PC-9 (cell line): ENCODE measurements at regions not wholly inside any gene's neighbourhood (a gene's known extent, or its start where the extent isn't known, plus 50 kb on each side); places are given as distances from the start of the nearest gene placed in this dataset.

Source experiments
- BruUV-seq: library from RNA; stranded (reverse); fragments of 400-500 nt; replicated peaks from 2 replicates; lab custom pipeline; 2021; lab: Mats Ljungman, UMichigan
- CTCF ChIA-PET: fragments of 300-600 bp; sonication (Branson Sonifier 250); formaldehyde crosslinking; loops from one replicate; lab custom pipeline; 2022; ENCODE audit warnings: antibody characterized with exemption; lab: Charles Lee
- POLR2A ChIA-PET: fragments of 300-600 bp; sonication (Branson Sonifier 250); formaldehyde crosslinking; loops from one replicate; lab custom pipeline; 2022; ENCODE audit warnings: antibody characterized with exemption; ENCODE audit not compliant: unreplicated experiment; lab: Charles Lee
- DNase-seq, 2 experiments: peaks; one replicate each; pipeline versions ENCODE4 v3.0.0 to v3.0.0-alpha.2; 2015 to 2022; ENCODE audit warnings: mixed read lengths in 1 of 2
- H2AFZ ChIP-seq: fragments of 200-600 bp; sonication (generic); 2 replicates; pipeline ENCODE4 v1.8.1; 2017; ENCODE audit warnings: antibody characterized with exemption
- H3F3A ChIP-seq: fragments of 200-600 bp; sonication (generic); 2 replicates; pipeline ENCODE4 v1.8.1; 2017; ENCODE audit warnings: antibody characterized with exemption, mild to moderate bottlenecking, low read depth; ENCODE audit not compliant: insufficient read depth
- H3K27ac ChIP-seq: fragments of 200-600 bp; sonication (generic); 2 replicates; pipeline ENCODE4 v1.6.1; 2016; ENCODE audit warnings: mixed run types
- H3K27me3 ChIP-seq: fragments of 200-600 bp; sonication (generic); 2 replicates; pipeline ENCODE4 v1.6.1; 2016; ENCODE audit warnings: low read depth, mixed run types; ENCODE audit not compliant: insufficient read depth
- H3K36me3 ChIP-seq: fragments of 200-600 bp; sonication (generic); 2 replicates; pipeline ENCODE4 v1.6.1; 2016; ENCODE audit warnings: low read depth, mixed run types
- H3K4me1 ChIP-seq: fragments of 200-600 bp; sonication (generic); replicated peaks from 2 replicates; pipeline ENCODE4 v1.6.1; 2016; ENCODE audit warnings: mixed run types; ENCODE audit not compliant: insufficient read depth
- H3K4me2 ChIP-seq: fragments of 200-600 bp; sonication (generic); 2 replicates; pipeline ENCODE4 v1.6.1; 2017; ENCODE audit warnings: mixed run types
- H3K4me3 ChIP-seq: fragments of 200-600 bp; sonication (generic); 2 replicates; pipeline ENCODE4 v1.6.1; 2016; ENCODE audit warnings: mixed run types
- H3K79me2 ChIP-seq: fragments of 200-600 bp; sonication (generic); 2 replicates; pipeline ENCODE4 v1.6.1; 2017; ENCODE audit warnings: low read depth, mixed run types
- H3K9me2 ChIP-seq: fragments of 200-600 bp; sonication (generic); 2 replicates; pipeline ENCODE4 v1.8.1; 2017; ENCODE audit warnings: mild to moderate bottlenecking; ENCODE audit not compliant: insufficient read depth
- H3K9me3 ChIP-seq: fragments of 200-600 bp; sonication (generic); 2 replicates; pipeline ENCODE4 v1.8.1; 2016; ENCODE audit warnings: low read depth; ENCODE audit not compliant: insufficient read depth
- H4K20me1 ChIP-seq: fragments of 200-600 bp; sonication (generic); 2 replicates; pipeline ENCODE4 v1.8.1; 2017; ENCODE audit not compliant: insufficient read depth
- EZH2 ChIP-seq: fragments of 200-600 bp; sonication (generic); IDR thresholded peaks from 2 replicates; pipeline ENCODE4 v1.8.0; 2017; ENCODE audit warnings: antibody characterized with exemption, low read depth
- intact Hi-C: fragments of 100-400 bp; cut with micrococcal nuclease; formaldehyde crosslinking; loops from one replicate; pipeline ENCODE4 v1.10.0; 2022; ENCODE audit not compliant: unreplicated experiment
- TF ChIP-seq, protein P1 (sequence below): fragments of 200-600 bp; sonication (generic); conservative IDR thresholded peaks from 2 replicates; pipeline ENCODE4 v1.6.1; 2017; ENCODE audit warnings: mixed run types, antibody characterized with exemption, mild to moderate bottlenecking, moderate library complexity

DNA sequence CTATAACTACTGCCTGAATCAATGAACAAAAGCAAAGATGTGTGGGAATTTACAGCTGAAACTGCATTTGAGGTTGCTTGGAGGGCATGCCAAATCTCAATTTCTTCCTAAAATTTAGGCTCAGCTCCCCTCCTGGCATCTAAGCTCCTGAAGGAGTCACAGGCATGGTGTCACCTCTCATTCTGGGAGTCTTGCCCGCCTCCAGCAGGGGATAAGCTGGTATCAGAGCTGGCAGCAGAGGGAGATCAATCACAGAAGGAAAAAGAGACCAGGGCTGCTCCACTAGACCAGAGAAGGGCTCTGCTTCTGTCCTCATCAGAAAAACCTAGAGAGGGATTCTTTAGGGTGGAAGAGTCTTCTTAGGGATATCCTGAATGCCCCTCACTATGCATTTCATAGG, 150.4 kb upstream of the SLC6A11 start:
- H3K4me1 ChIP-seq = no peaks in the 10 kb centered on the region
- no peaks in the 10 kb centered on the region for H3K9me2 ChIP-seq
- DNase-seq = no peak
- no peaks in the 10 kb centered on the region for H3K79me2 ChIP-seq
- peaks cover 15% of the 10 kb centered on the region; the same call in 1 of the 2 replicates for H4K20me1 ChIP-seq
- H3K27ac ChIP-seq = no peak overlapping the region
- CTCF ChIA-PET = no interaction called here
- intact Hi-C loops = no loop called here
- H3K4me3 ChIP-seq = no peak overlapping the region
- no peak overlapping the region for H3K4me2 ChIP-seq
- TF ChIP-seq, protein P1, sequence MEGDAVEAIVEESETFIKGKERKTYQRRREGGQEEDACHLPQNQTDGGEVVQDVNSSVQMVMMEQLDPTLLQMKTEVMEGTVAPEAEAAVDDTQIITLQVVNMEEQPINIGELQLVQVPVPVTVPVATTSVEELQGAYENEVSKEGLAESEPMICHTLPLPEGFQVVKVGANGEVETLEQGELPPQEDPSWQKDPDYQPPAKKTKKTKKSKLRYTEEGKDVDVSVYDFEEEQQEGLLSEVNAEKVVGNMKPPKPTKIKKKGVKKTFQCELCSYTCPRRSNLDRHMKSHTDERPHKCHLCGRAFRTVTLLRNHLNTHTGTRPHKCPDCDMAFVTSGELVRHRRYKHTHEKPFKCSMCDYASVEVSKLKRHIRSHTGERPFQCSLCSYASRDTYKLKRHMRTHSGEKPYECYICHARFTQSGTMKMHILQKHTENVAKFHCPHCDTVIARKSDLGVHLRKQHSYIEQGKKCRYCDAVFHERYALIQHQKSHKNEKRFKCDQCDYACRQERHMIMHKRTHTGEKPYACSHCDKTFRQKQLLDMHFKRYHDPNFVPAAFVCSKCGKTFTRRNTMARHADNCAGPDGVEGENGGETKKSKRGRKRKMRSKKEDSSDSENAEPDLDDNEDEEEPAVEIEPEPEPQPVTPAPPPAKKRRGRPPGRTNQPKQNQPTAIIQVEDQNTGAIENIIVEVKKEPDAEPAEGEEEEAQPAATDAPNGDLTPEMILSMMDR = no peak
- no peaks in the 10 kb centered on the region for H3K36me3 ChIP-seq
- no peak overlapping the region for H2AFZ ChIP-seq
- H3K9me3 ChIP-seq = no peaks in the 10 kb centered on the region
- no TSS peak for BruUV-seq
- H3K27me3 ChIP-seq = peaks cover 80% of the 10 kb centered on the region
- POLR2A ChIA-PET = no interaction called here
- no peaks in the 10 kb centered on the region for H3F3A ChIP-seq

DNA sequence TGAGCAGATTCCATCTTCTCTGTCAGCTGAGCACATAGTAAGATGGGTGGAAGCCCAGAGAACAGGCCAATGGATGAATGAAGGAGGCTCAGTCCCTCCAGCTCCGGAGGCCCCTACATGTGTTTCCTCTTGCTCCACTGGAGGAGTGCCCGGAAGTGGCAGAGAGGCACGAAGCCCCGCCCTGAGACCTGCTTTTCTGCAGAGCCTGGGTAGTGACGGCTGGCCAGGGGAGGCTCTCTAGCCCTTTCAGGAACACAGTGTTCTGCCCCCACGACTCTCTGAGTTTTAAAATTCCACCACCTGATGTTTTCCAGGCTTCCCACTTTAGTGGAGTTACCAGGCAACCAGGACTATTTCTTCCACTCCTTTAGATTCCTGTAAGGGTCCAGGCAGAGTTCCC, 149.4 kb upstream of the SLC6A11 start:
- DNase-seq = no peak
- Histone ChIP-seq H3K36me3 (no peaks in the 10 kb centered on the region), H3K4me2 (no peak overlapping the region), H3K9me2 (no peaks in the 10 kb centered on the region), H3F3A (no peaks in the 10 kb centered on the region), H3K9me3 (no peaks in the 10 kb centered on the region), H3K27ac (no peak overlapping the region), H3K4me3 (no peak overlapping the region), H3K79me2 (no peaks in the 10 kb centered on the region), H2AFZ (no peak overlapping the region), H3K27me3 (peaks cover 84% of the 10 kb centered on the region), H4K20me1 (peaks cover 15% of the 10 kb centered on the region; the same call in 1 of the 2 replicates), H3K4me1 (no peaks in the 10 kb centered on the region)
- intact Hi-C loops = no loop called here
- CTCF ChIA-PET = no interaction called here
- TF ChIP-seq, protein P1 = no peak
- no peak for TF ChIP-seq EZH2
- POLR2A ChIA-PET = no interaction called here
- no TSS peak for BruUV-seq

- no peak overlapping the region for H3K27ac ChIP-seq
- no peaks in the 10 kb centered on the region for H3K36me3 ChIP-seq
- H3F3A ChIP-seq = no peaks in the 10 kb centered on the region
- H3K4me3 ChIP-seq = no peak overlapping the region
- BruUV-seq = no TSS peak
- no peaks in the 10 kb centered on the region for H3K79me2 ChIP-seq
- H3K9me2 ChIP-seq = no peaks in the 10 kb centered on the region
- intact Hi-C loops = no loop called here
- no peak overlapping the region for H2AFZ ChIP-seq
- ChIA-PET POLR2A (interaction anchor here (0.6 kb wide), 1 partner anchor 936 kb away, joined by 5 read pairs; the partner anchor contains the start of gene BRPF1), CTCF (no interaction called here)
- H3K4me2 ChIP-seq = no peak overlapping the region
- DNase-seq = no peak
- TF ChIP-seq, protein P1 = no peak
- no peak for TF ChIP-seq EZH2
- H3K4me1 ChIP-seq = no peaks in the 10 kb centered on the region
- H4K20me1 ChIP-seq = peaks cover 15% of the 10 kb centered on the region; the same call in 1 of the 2 replicates
- H3K9me3 ChIP-seq = no peaks in the 10 kb centered on the region
- H3K27me3 ChIP-seq = peaks cover 90% of the 10 kb centered on the region
Observed at GRCh38 chr3:10667269-10667668, 148.8 kb upstream of the SLC6A11 start.
